ENCODE measurements at regions not wholly inside any gene's neighbourhood (a gene's known extent, or its start where the extent isn't known, plus 50 kb on each side); places are given as distances from the start of the nearest gene placed in this dataset.

DNA sequence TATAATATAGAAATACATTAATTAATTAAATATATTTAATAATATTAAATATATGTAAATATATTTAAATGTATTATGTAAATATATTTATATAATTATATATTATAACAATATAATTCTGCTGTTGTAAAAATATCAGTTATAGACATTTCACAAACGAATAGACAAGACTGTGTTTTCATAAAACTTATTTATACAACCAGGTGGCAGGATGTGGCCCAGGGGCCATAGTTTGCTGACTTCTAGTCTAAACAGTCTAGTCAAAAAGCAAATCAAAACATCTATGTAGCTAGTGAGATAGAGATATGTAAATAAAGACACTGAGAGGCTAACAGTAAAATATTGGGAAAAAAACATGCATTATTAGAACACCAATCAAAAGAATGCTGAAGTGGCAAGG, 136.4 kb downstream of the TBXT start:
- Histone ChIP-seq H3K9me3 (ENCODE audit: control insufficient read depth in 4 of 4, low read length in 3 of 4) (no peaks in the 10 kb centered on the region), H3K36me3 (ENCODE audit: control insufficient read depth in 4 of 4, insufficient read depth in 3 of 4, low read depth in 1 of 4, low read length in 3 of 4) (no peaks in the 10 kb centered on the region), H3K27me3 (ENCODE audit: control insufficient read depth in 4 of 4, insufficient read depth in 4 of 4, low read length in 3 of 4) (no peaks in the 10 kb centered on the region), H3K9ac (ENCODE audit: low read depth in 1 of 2, low read length in 2 of 2) (no peak overlapping the region), H3K4me1 (ENCODE audit: control insufficient read depth in 4 of 4, insufficient read depth in 4 of 4, low read length in 3 of 4) (no peaks in the 10 kb centered on the region), H3K27ac (ENCODE audit: low read depth in 1 of 2, low read length in 2 of 2) (no peak overlapping the region), H3K4me3 (ENCODE audit: low read depth in 1 of 3, low read length in 3 of 3) (no peak overlapping the region)
- 60% methylated on average over 1 of the region's 1 CpG for WGBS
- TF ChIP-seq FOXA2 (IDR thresholded peaks at IDR 0.05) (no peak), HNF4A (conservative IDR thresholded peaks at IDR 0.05) (no peak), FOXA1 (IDR thresholded peaks at IDR 0.05) (no peak), RAD21 (IDR thresholded peaks at IDR 0.05) (no peak), HNF4G (IDR thresholded peaks at IDR 0.05) (no peak), TAF1 (conservative IDR thresholded peaks at IDR 0.05) (no peak), RXRA (IDR thresholded peaks at IDR 0.05) (no peak), YY1 (IDR thresholded peaks at IDR 0.05) (no peak), NR2F2 (IDR thresholded peaks at IDR 0.05) (no peak), GABPA (IDR thresholded peaks at IDR 0.05 in 1 of 2, conservative IDR thresholded peaks at IDR 0.05 in 1 of 2) (no peak), JUND (IDR thresholded peaks at IDR 0.05) (no peak), EGR1 (IDR thresholded peaks at IDR 0.05; ENCODE audit: low read depth in 2 of 2) (no peak), SP1 (IDR thresholded peaks at IDR 0.05) (no peak)
- TF ChIP-seq, protein P1, sequence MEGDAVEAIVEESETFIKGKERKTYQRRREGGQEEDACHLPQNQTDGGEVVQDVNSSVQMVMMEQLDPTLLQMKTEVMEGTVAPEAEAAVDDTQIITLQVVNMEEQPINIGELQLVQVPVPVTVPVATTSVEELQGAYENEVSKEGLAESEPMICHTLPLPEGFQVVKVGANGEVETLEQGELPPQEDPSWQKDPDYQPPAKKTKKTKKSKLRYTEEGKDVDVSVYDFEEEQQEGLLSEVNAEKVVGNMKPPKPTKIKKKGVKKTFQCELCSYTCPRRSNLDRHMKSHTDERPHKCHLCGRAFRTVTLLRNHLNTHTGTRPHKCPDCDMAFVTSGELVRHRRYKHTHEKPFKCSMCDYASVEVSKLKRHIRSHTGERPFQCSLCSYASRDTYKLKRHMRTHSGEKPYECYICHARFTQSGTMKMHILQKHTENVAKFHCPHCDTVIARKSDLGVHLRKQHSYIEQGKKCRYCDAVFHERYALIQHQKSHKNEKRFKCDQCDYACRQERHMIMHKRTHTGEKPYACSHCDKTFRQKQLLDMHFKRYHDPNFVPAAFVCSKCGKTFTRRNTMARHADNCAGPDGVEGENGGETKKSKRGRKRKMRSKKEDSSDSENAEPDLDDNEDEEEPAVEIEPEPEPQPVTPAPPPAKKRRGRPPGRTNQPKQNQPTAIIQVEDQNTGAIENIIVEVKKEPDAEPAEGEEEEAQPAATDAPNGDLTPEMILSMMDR (IDR thresholded peaks at IDR 0.05; ENCODE audit: low read depth, low read length, missing input control), result no peak
- TF ChIP-seq, protein P2, sequence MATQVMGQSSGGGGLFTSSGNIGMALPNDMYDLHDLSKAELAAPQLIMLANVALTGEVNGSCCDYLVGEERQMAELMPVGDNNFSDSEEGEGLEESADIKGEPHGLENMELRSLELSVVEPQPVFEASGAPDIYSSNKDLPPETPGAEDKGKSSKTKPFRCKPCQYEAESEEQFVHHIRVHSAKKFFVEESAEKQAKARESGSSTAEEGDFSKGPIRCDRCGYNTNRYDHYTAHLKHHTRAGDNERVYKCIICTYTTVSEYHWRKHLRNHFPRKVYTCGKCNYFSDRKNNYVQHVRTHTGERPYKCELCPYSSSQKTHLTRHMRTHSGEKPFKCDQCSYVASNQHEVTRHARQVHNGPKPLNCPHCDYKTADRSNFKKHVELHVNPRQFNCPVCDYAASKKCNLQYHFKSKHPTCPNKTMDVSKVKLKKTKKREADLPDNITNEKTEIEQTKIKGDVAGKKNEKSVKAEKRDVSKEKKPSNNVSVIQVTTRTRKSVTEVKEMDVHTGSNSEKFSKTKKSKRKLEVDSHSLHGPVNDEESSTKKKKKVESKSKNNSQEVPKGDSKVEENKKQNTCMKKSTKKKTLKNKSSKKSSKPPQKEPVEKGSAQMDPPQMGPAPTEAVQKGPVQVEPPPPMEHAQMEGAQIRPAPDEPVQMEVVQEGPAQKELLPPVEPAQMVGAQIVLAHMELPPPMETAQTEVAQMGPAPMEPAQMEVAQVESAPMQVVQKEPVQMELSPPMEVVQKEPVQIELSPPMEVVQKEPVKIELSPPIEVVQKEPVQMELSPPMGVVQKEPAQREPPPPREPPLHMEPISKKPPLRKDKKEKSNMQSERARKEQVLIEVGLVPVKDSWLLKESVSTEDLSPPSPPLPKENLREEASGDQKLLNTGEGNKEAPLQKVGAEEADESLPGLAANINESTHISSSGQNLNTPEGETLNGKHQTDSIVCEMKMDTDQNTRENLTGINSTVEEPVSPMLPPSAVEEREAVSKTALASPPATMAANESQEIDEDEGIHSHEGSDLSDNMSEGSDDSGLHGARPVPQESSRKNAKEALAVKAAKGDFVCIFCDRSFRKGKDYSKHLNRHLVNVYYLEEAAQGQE (IDR thresholded peaks at IDR 0.05), result no peak
- TF ChIP-seq, protein P3, sequence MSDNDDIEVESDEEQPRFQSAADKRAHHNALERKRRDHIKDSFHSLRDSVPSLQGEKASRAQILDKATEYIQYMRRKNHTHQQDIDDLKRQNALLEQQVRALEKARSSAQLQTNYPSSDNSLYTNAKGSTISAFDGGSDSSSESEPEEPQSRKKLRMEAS (IDR thresholded peaks at IDR 0.05), result no peak
- TF ChIP-seq, protein P4, sequence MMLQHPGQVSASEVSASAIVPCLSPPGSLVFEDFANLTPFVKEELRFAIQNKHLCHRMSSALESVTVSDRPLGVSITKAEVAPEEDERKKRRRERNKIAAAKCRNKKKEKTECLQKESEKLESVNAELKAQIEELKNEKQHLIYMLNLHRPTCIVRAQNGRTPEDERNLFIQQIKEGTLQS (IDR thresholded peaks at IDR 0.05), result no peak
- TF ChIP-seq, protein P5, sequence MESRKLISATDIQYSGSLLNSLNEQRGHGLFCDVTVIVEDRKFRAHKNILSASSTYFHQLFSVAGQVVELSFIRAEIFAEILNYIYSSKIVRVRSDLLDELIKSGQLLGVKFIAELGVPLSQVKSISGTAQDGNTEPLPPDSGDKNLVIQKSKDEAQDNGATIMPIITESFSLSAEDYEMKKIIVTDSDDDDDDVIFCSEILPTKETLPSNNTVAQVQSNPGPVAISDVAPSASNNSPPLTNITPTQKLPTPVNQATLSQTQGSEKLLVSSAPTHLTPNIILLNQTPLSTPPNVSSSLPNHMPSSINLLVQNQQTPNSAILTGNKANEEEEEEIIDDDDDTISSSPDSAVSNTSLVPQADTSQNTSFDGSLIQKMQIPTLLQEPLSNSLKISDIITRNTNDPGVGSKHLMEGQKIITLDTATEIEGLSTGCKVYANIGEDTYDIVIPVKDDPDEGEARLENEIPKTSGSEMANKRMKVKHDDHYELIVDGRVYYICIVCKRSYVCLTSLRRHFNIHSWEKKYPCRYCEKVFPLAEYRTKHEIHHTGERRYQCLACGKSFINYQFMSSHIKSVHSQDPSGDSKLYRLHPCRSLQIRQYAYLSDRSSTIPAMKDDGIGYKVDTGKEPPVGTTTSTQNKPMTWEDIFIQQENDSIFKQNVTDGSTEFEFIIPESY (IDR thresholded peaks at IDR 0.05), result no peak
- DNase-seq (ENCODE audit: low spot score), result no peak
